ENCODE measurements at regions not wholly inside any gene's neighbourhood (a gene's known extent, or its start where the extent isn't known, plus 50 kb on each side); places are given as distances from the start of the nearest gene placed in this dataset.
"Not testable (repeated sequence)": the region's sequence is repeated elsewhere in the genome, so short reads cannot be mapped to it uniquely, and the experiment has no call there.

- no peak overlapping the region for H3K27ac ChIP-seq
- DNase-seq, result no peak
- in situ Hi-C loops (cut with HindIII; ENCODE audit: low pct_ligation_motif_present, low sequenced_read_pairs), result no loop called here
Observed at GRCh38 chr5:124537522-124537921, 208.9 kb downstream of the ZNF608 start.

GRCh38 chr5:124537107-124537506, 209.3 kb downstream of the ZNF608 start:
- H3K36me3 ChIP-seq (replicated peaks), result no peaks in the 10 kb centered on the region
- H3K4me3 ChIP-seq (ENCODE audit: low read depth, low read length), result no peak overlapping the region
- H3K27ac ChIP-seq, result no peak overlapping the region
- in situ Hi-C loops (cut with HindIII; ENCODE audit: low pct_ligation_motif_present, low sequenced_read_pairs), result no loop called here
- TF ChIP-seq CTCF (IDR thresholded peaks at IDR 0.05; ENCODE audit: low read depth, low read length, missing control alignments), result no peak
- no peaks in the 10 kb centered on the region for H3K27me3 ChIP-seq (replicated peaks)
- DNase-seq, result no peak

More at GRCh38 chr5:124537522-124537921, 208.9 kb downstream of the ZNF608 start:
- H3K36me3 ChIP-seq (replicated peaks), result no peaks in the 10 kb centered on the region
- no peak overlapping the region for H3K4me3 ChIP-seq (ENCODE audit: low read depth, low read length)
- H3K27me3 ChIP-seq (replicated peaks), result no peaks in the 10 kb centered on the region
- no peak for TF ChIP-seq CTCF (IDR thresholded peaks at IDR 0.05; ENCODE audit: low read depth, low read length, missing control alignments)

- DNase-seq, result no peak
- Histone ChIP-seq H3K36me3 (replicated peaks) (no peaks in the 10 kb centered on the region), H3K27me3 (replicated peaks) (no peaks in the 10 kb centered on the region), H3K4me3 (ENCODE audit: low read depth, low read length) (no peak overlapping the region), H3K27ac (no peak overlapping the region)
- TF ChIP-seq CTCF (IDR thresholded peaks at IDR 0.05; ENCODE audit: low read depth, low read length, missing control alignments), result no peak
- in situ Hi-C loops (cut with HindIII; ENCODE audit: low pct_ligation_motif_present, low sequenced_read_pairs), result no loop called here
Observed at GRCh38 chr5:124536333-124536732, 210.1 kb downstream of the ZNF608 start.

DNA sequence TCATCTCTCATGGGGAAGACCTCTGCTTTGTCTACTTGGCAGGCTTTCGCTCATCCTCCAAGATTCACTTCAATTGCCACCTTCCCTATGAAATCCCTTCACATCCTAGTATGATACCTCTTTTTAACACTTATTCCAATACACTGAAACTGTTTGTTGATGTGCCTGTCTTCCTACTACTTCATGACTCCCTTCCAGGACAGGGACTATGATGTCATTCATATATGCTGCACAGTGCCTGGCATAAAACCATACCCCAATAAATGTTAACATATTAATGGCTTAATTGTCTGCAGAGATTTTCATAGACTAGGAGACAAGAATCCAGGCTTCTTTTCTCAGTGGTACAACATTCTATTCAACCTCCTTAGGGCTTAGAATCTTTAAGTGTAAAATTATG, 215.5 kb downstream of the ZNF608 start:
- no peak for TF ChIP-seq CTCF (IDR thresholded peaks at IDR 0.05; ENCODE audit: low read depth, low read length, missing control alignments)
- Histone ChIP-seq H3K27ac (no peak overlapping the region), H3K27me3 (replicated peaks) (no peaks in the 10 kb centered on the region), H3K36me3 (replicated peaks) (no peaks in the 10 kb centered on the region), H3K4me3 (ENCODE audit: low read depth, low read length) (no peak overlapping the region)
- in situ Hi-C loops (cut with HindIII; ENCODE audit: low pct_ligation_motif_present, low sequenced_read_pairs), result no loop called here
- no peak for DNase-seq

- no peak overlapping the region for H3K27ac ChIP-seq
- no peak overlapping the region for H3K4me3 ChIP-seq (ENCODE audit: low read depth, low read length)
- no peaks in the 10 kb centered on the region for H3K27me3 ChIP-seq (replicated peaks)
- TF ChIP-seq CTCF (IDR thresholded peaks at IDR 0.05; ENCODE audit: low read depth, low read length, missing control alignments), result no peak
- no peak for DNase-seq
- no peaks in the 10 kb centered on the region for H3K36me3 ChIP-seq (replicated peaks)
- in situ Hi-C loops (cut with HindIII; ENCODE audit: low pct_ligation_motif_present, low sequenced_read_pairs), result no loop called here
Observed at GRCh38 chr5:124528838-124529237, 217.6 kb downstream of the ZNF608 start.

DNA sequence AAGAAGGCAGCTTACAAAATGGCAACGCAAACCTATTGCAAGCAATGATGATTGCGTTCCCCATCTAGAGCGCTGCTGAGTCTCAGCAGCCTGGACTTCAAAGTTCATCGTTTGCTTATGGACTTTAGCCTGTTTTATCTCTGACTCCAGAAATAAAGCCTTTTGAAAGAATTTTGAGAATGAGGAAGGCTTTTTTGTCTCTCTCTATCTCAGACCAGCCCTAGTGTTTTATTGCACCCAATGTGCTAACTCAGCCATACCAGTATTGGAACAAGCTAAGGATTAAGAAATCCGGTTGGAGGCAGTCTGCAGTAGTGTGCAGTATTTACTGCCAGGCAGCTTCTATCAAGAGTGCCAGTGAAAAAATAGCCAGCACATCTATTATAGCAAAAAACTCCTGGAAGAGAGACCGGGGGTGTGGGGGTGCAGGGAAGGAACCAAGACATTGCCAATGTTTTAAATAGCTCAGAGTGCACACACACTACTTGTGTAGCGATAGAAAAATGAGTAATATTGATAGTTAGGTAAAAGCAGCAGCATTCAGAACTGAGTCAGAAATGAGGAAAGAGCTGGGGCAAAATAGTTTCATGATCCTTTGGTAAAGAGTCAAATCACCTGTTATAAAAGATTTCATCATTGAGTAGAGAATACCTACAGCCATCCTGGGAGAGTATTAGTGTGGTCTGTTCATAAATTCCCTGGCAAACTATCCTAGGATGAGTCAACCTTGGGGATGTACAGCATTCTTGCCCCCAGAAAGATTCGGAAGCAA, 219.0 kb downstream of the ZNF608 start:
- no peaks in the 10 kb centered on the region for H3K27me3 ChIP-seq (replicated peaks)
- TF ChIP-seq CTCF (IDR thresholded peaks at IDR 0.05; ENCODE audit: low read depth, low read length, missing control alignments), result no peak
- in situ Hi-C loops (cut with HindIII; ENCODE audit: low pct_ligation_motif_present, low sequenced_read_pairs), result no loop called here
- DNase-seq, result no peak
- no peak overlapping the region for H3K27ac ChIP-seq
- H3K4me3 ChIP-seq (ENCODE audit: low read depth, low read length), result no peak overlapping the region
- no peaks in the 10 kb centered on the region for H3K36me3 ChIP-seq (replicated peaks)

DNA sequence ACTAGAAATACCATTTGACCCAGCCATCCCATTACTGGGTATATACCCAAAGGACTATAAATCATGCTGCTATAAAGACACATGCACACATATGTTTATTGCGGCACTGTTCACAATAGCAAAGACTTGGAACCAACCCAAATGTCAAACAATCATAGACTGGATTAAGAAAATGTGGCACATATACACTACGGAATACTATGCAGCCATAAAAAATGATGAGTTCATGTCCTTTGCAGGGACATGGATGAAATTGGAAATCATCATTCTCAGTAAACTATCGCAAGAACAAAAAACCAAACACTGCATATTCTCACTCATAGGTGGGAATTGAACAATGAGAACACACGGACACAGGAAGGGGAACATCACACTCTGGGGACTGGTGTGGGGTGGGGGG, 220.4 kb downstream of the ZNF608 start:
- H3K27ac ChIP-seq; H3K27me3 ChIP-seq (replicated peaks); H3K4me3 ChIP-seq (ENCODE audit: low read depth, low read length); DNase-seq; H3K36me3 ChIP-seq (replicated peaks); in situ Hi-C loops (cut with HindIII; ENCODE audit: low pct_ligation_motif_present, low sequenced_read_pairs): not testable (repeated sequence)
